DMS153 treated with DMSO at 0.1 percent for 48 hours (cell line): ENCODE measurements at regions not wholly inside any gene's neighbourhood (a gene's known extent, or its start where the extent isn't known, plus 50 kb on each side); places are given as distances from the start of the nearest gene placed in this dataset.

Source experiments
- DNase-seq: peaks from one replicate; lab custom pipeline; 2025; ENCODE audit not compliant: unreplicated experiment; lab: John Stamatoyannopoulos, UW

- DNase-seq: no peak
Measured at GRCh38 chr12:127654383-127654985, 612.5 kb upstream of the TMEM132C start.

- no peak for DNase-seq
Measured at GRCh38 chr12:127655691-127656090, 611.3 kb upstream of the TMEM132C start.

- DNase-seq: no peak
Measured at GRCh38 chr12:127656266-127656665, 610.7 kb upstream of the TMEM132C start.

GRCh38 chr12:127657036-127657435 is 609.9 kb upstream of the TMEM132C start:
- DNase-seq: no peak

- no peak for DNase-seq
Measured at GRCh38 chr12:127660961-127661360, 606.0 kb upstream of the TMEM132C start.

- no peak for DNase-seq
Measured at GRCh38 chr12:127663716-127664115, 603.3 kb upstream of the TMEM132C start.

GRCh38 chr12:127664901-127665300 is 602.1 kb upstream of the TMEM132C start:
- DNase-seq: no peak

- no peak for DNase-seq
Measured at GRCh38 chr12:127667131-127667685, 599.8 kb upstream of the TMEM132C start.

GRCh38 chr12:127670294-127670693 is 596.7 kb upstream of the TMEM132C start:
- DNase-seq: no peak

GRCh38 chr12:127670796-127671195 is 596.2 kb upstream of the TMEM132C start:
- no peak for DNase-seq

- DNase-seq: no peak
Measured at GRCh38 chr12:127675936-127676335, 591.0 kb upstream of the TMEM132C start.

GRCh38 chr12:127677537-127678131 is 589.3 kb upstream of the TMEM132C start:
- peak; percentile 81 for DNase-seq

GRCh38 chr12:127678945-127679344 is 588.0 kb upstream of the TMEM132C start:
- no peak for DNase-seq

- DNase-seq: no peak
Measured at GRCh38 chr12:127680516-127680915, 586.5 kb upstream of the TMEM132C start.

GRCh38 chr12:127681151-127681754 is 585.7 kb upstream of the TMEM132C start:
- no peak for DNase-seq

- DNase-seq: no peak
Measured at GRCh38 chr12:127685491-127685890, 581.5 kb upstream of the TMEM132C start.

- no peak for DNase-seq
Measured at GRCh38 chr12:127685931-127686330, 581.0 kb upstream of the TMEM132C start.

- no peak for DNase-seq
Measured at GRCh38 chr12:127687181-127687580, 579.8 kb upstream of the TMEM132C start.

GRCh38 chr12:127688906-127689428 is 578.0 kb upstream of the TMEM132C start:
- DNase-seq: no peak

GRCh38 chr12:127690161-127690560 is 576.8 kb upstream of the TMEM132C start:
- no peak for DNase-seq

GRCh38 chr12:127696963-127697362 is 570.0 kb upstream of the TMEM132C start:
- DNase-seq: no peak

GRCh38 chr12:127703026-127703425 is 563.9 kb upstream of the TMEM132C start:
- DNase-seq: no peak
